Spleen (tissue), 11 donors: ENCODE measurements at regions not wholly inside any gene's neighbourhood (a gene's known extent, or its start where the extent isn't known, plus 50 kb on each side); places are given as distances from the start of the nearest gene placed in this dataset.
A peak's percentile ranks its signal among the peaks of the same experiment; 100 is the strongest.

ENCODE experiments used
- DNase-seq: peaks from one replicate; pipeline ENCODE4 v3.0.0-alpha.2; 2020
- H3K27ac ChIP-seq, 8 donors: fragments of 200-600 bp; sonication (generic) in 7 of 8; 1 replicate in 4 of 8; 2 replicates in 4 of 8; pipeline versions ENCODE4 v1.5.0 to v1.8.0; 2016 to 2021; ENCODE audit warnings: inconsistent platforms in 4 of 8, mild to moderate bottlenecking in 4 of 8, moderate library complexity in 1 of 8
- H3K27me3 ChIP-seq, 7 donors: fragments of 200-600 bp; sonication (generic) in 6 of 7; replicated peaks in 1 of 7; 1 replicate in 4 of 7; 2 replicates in 3 of 7; pipeline versions ENCODE4 v1.5.0 to v1.8.0; 2016 to 2021; ENCODE audit warnings: inconsistent platforms in 3 of 7, mild to moderate bottlenecking in 1 of 7
- H3K36me3 ChIP-seq, 6 donors: fragments of 200-600 bp; sonication (generic) in 5 of 6; 1 replicate in 4 of 6; 2 replicates in 2 of 6; pipeline versions ENCODE4 v1.5.0 to v1.8.0; 2016 to 2021; ENCODE audit warnings: inconsistent platforms in 2 of 6
- H3K4me1 ChIP-seq, 6 donors: fragments of 200-600 bp; sonication (generic) in 5 of 6; 1 replicate in 3 of 6; 2 replicates in 3 of 6; pipeline versions ENCODE4 v1.5.0 to v1.8.0; 2016 to 2021; ENCODE audit warnings: inconsistent platforms in 3 of 6
- H3K4me3 ChIP-seq, 8 donors: fragments of 200-600 bp; sonication (generic) in 7 of 8; 1 replicate in 4 of 8; 2 replicates in 4 of 8; pipeline versions ENCODE4 v1.5.0 to v1.8.0; 2016 to 2021; ENCODE audit warnings: inconsistent platforms in 4 of 8, mild to moderate bottlenecking in 4 of 8, moderate library complexity in 2 of 8
- H3K9me3 ChIP-seq, 8 donors: fragments of 200-600 bp; sonication (generic) in 7 of 8; 1 replicate in 4 of 8; 2 replicates in 4 of 8; pipeline versions ENCODE4 v1.5.0 to v1.8.0; 2016 to 2021; ENCODE audit warnings: inconsistent platforms in 4 of 8
- CTCF ChIP-seq, 11 experiments: fragments of 200-600 bp in 7 of 11; fragments of 450-650 bp in 4 of 11; sonication (generic) in 4 of 11; IDR thresholded peaks in 8 of 11; conservative IDR thresholded peaks in 3 of 11; 1 replicate in 7 of 11; 2 replicates in 4 of 11; pipeline versions ENCODE4 v1.4.0 to v1.8.0; 2016 to 2021; ENCODE audit warnings: antibody characterized with exemption in 11 of 11, inconsistent platforms in 4 of 11, mild to moderate bottlenecking in 1 of 11
- POLR2A ChIP-seq, 3 donors: fragments of 450-650 bp; IDR thresholded peaks; one replicate each; pipeline ENCODE4 v1.5.1; 2017; ENCODE audit warnings: antibody characterized with exemption in 3 of 3, mild to moderate bottlenecking in 1 of 3
- POLR2AphosphoS5 ChIP-seq, 3 donors: sonication (generic); formaldehyde crosslinking; IDR thresholded peaks; one replicate each; pipeline ENCODE4 v1.5.1; 2017; ENCODE audit warnings: antibody characterized with exemption in 3 of 3
- WGBS, 5 donors: extraction: QIAGEN DNeasy Blood & Tissue Kit in 3 of 5; methylation state at CpG; one replicate each; pipeline versions ENCODE4 v1.1.5 to v1.1.7; 2013 to 2018; 5-methylcytosine and 5-hydroxymethylcytosine counted together
- intact Hi-C: fragments of 100-400 bp; cut with DNase I; formaldehyde crosslinking; loops from one replicate; pipeline ENCODE4 v1.15.0; 2023; ENCODE audit warnings: low total_unique reads
- donor health status: healthy with polysubstance abuse.
- donor health status: DM: no; HTN: no; CAD: no; lungs with moderate emphysema.
- donor health status: DM: no; HTN: no; CAD: no.
- donor health status: Bipolar disorder and iron deficiency.
- donor health status: healthy.
- donor health status: DM: no; HTN: no; CAD: no.
- donor health status: DM: yes; HTN: yes; CAD: no.

GRCh38 chr6:169921217-169921616 is 169.8 kb downstream of the ERMARD start:
- H3K27ac ChIP-seq = no peak overlapping the region
- no peak for TF ChIP-seq POLR2AphosphoS5 (IDR thresholded peaks at IDR 0.05)
- no peak for TF ChIP-seq CTCF (IDR thresholded peaks at IDR 0.05 in 8 of 11, conservative IDR thresholded peaks at IDR 0.05 in 3 of 11)
- no peak for TF ChIP-seq POLR2A (IDR thresholded peaks at IDR 0.05)
- WGBS, 5 donors = 74 to 85% (median 80%) methylated on average over 20 of the region's 20 CpGs
- peak; percentile 60 for DNase-seq
- intact Hi-C loops = no loop called here
- no peaks in the 10 kb centered on the region for H3K9me3 ChIP-seq
- peaks cover 0 to 37% (median 8%) of the 10 kb centered on the region in 7 donors for H3K27me3 ChIP-seq
- H3K4me1 ChIP-seq = no peaks in the 10 kb centered on the region
- H3K4me3 ChIP-seq = no peak overlapping the region
- no peaks in the 10 kb centered on the region for H3K36me3 ChIP-seq

GRCh38 chr6:169920359-169921020 is 169.1 kb downstream of the ERMARD start:
- H3K4me1 ChIP-seq = no peaks in the 10 kb centered on the region
- no peak overlapping the region for H3K4me3 ChIP-seq
- no peak for TF ChIP-seq CTCF (IDR thresholded peaks at IDR 0.05 in 8 of 11, conservative IDR thresholded peaks at IDR 0.05 in 3 of 11)
- no peak for DNase-seq
- WGBS, 5 donors = 77 to 86% (median 78%) methylated on average over 11 of the region's 11 CpGs
- no peaks in the 10 kb centered on the region for H3K36me3 ChIP-seq
- H3K27me3 ChIP-seq = peaks cover 0 to 38% (median 8%) of the 10 kb centered on the region in 7 donors
- intact Hi-C loops = no loop called here
- no peaks in the 10 kb centered on the region for H3K9me3 ChIP-seq
- H3K27ac ChIP-seq = no peak overlapping the region

- intact Hi-C loops = no loop called here
- Histone ChIP-seq H3K9me3 (no peaks in the 10 kb centered on the region), H3K36me3 (no peaks in the 10 kb centered on the region), H3K27ac (no peak overlapping the region), H3K4me1 (no peaks in the 10 kb centered on the region), H3K4me3 (no peak overlapping the region), H3K27me3 (peaks cover 0 to 50% (median 8%) of the 10 kb centered on the region in 7 donors)
- WGBS, 5 donors = 93 to 97% (median 94%) methylated on average over 26 of the region's 26 CpGs
- no peak for DNase-seq
- TF ChIP-seq POLR2A (IDR thresholded peaks at IDR 0.05) = no peak
- TF ChIP-seq POLR2AphosphoS5 (IDR thresholded peaks at IDR 0.05) = no peak
- no peak for TF ChIP-seq CTCF (IDR thresholded peaks at IDR 0.05 in 8 of 11, conservative IDR thresholded peaks at IDR 0.05 in 3 of 11)
Observed at GRCh38 chr6:169918954-169919549, 167.6 kb downstream of the ERMARD start.

- intact Hi-C loops = no loop called here
- Histone ChIP-seq H3K36me3 (no peaks in the 10 kb centered on the region), H3K27me3 (peaks cover 0 to 56% (median 8%) of the 10 kb centered on the region in 7 donors), H3K27ac (no peak overlapping the region), H3K4me3 (no peak overlapping the region), H3K9me3 (no peaks in the 10 kb centered on the region), H3K4me1 (no peaks in the 10 kb centered on the region)
- DNase-seq = no peak
- 75 to 90% (median 83%) methylated on average over 21 of the region's 21 CpGs for WGBS, 5 donors
- TF ChIP-seq POLR2AphosphoS5 (IDR thresholded peaks at IDR 0.05) = no peak
- TF ChIP-seq CTCF (IDR thresholded peaks at IDR 0.05 in 8 of 11, conservative IDR thresholded peaks at IDR 0.05 in 3 of 11) = no peak
- no peak for TF ChIP-seq POLR2A (IDR thresholded peaks at IDR 0.05)
Observed at GRCh38 chr6:169918239-169918953, 167.0 kb downstream of the ERMARD start.
